Caco-2 (cell line): ENCODE measurements at regions not wholly inside any gene's neighbourhood (a gene's known extent, or its start where the extent isn't known, plus 50 kb on each side); places are given as distances from the start of the nearest gene placed in this dataset.

Experiments used
- BruUV-seq: library from RNA; stranded (reverse); fragments of 400-500 nt; replicated peaks from 2 replicates; lab custom pipeline; 2021; lab: Mats Ljungman, UMichigan
- CTCF ChIA-PET: fragments of 300-600 bp; sonication (Branson Sonifier 250); formaldehyde crosslinking; loops from one replicate; lab custom pipeline; 2022; ENCODE audit warnings: antibody characterized with exemption; lab: Charles Lee
- POLR2A ChIA-PET: fragments of 300-600 bp; sonication (Branson Sonifier 250); formaldehyde crosslinking; loops from one replicate; lab custom pipeline; 2022; ENCODE audit warnings: antibody characterized with exemption; lab: Charles Lee
- DNase-seq, 2 experiments: peaks; one replicate each; pipeline versions ENCODE4 v3.0.0 to v3.0.0-alpha.2; 2020 to 2022
- H3K27me3 ChIP-seq: replicated peaks from 2 replicates; pipeline ENCODE4 v1.6.0; 2011; ENCODE audit warnings: low read length; ENCODE audit not compliant: control insufficient read depth, insufficient read depth
- H3K36me3 ChIP-seq: 2 replicates; pipeline ENCODE4 v1.5.1; 2011; ENCODE audit warnings: low read length; ENCODE audit not compliant: control insufficient read depth, insufficient read depth
- H3K4me1 ChIP-seq: fragments of 250-450 bp; sonication (Bioruptor Pico); 2 replicates; pipeline ENCODE4 v1.5.1; 2020; ENCODE audit warnings: mild to moderate bottlenecking
- H3K4me3 ChIP-seq: 2 replicates; pipeline ENCODE4 v1.5.1; 2011; ENCODE audit warnings: low read depth, mild to moderate bottlenecking, control low read depth, low read length
- H3K9me3 ChIP-seq: fragments of 250-450 bp; sonication (Bioruptor Pico); 2 replicates; pipeline ENCODE4 v1.5.1; 2020; ENCODE audit warnings: mild to moderate bottlenecking, moderate library complexity
- H3K27ac Mint-ChIP-seq: one replicate; pipeline ENCODE4 v1.8.0; 2022; ENCODE audit warnings: mixed read lengths; ENCODE audit not compliant: unreplicated experiment
- H3K27me3 Mint-ChIP-seq: one replicate; pipeline ENCODE4 v1.8.0; 2022; ENCODE audit warnings: mixed read lengths; ENCODE audit not compliant: insufficient read depth, unreplicated experiment
- H3K36me3 Mint-ChIP-seq: one replicate; pipeline ENCODE4 v1.8.0; 2022; ENCODE audit warnings: mild to moderate bottlenecking, mixed read lengths; ENCODE audit not compliant: insufficient read depth, unreplicated experiment
- H3K4me1 Mint-ChIP-seq: one replicate; pipeline ENCODE4 v1.8.0; 2022; ENCODE audit warnings: low read depth, mixed read lengths; ENCODE audit not compliant: unreplicated experiment
- H3K4me3 Mint-ChIP-seq: one replicate; pipeline ENCODE4 v1.8.0; 2022; ENCODE audit warnings: mild to moderate bottlenecking, moderate library complexity, mixed read lengths; ENCODE audit not compliant: unreplicated experiment
- H3K9me3 Mint-ChIP-seq: one replicate; pipeline ENCODE4 v1.8.0; 2022; ENCODE audit warnings: mixed read lengths; ENCODE audit not compliant: unreplicated experiment
- intact Hi-C: fragments of 100-400 bp; cut with micrococcal nuclease; formaldehyde crosslinking; loops from one replicate; pipeline ENCODE4 v1.10.0; 2022; ENCODE audit not compliant: unreplicated experiment
- TF ChIP-seq, protein P1 (sequence below), 2 experiments: fragments of 200-600 bp in 1 of 2; IDR thresholded peaks; 1 replicate in 1 of 2; 2 replicates in 1 of 2; pipeline versions ENCODE4 v1.5.1 to v1.8.0; 2011 to 2022; ENCODE audit warnings: antibody characterized with exemption in 1 of 2, control low read depth in 1 of 2, inconsistent platforms in 1 of 2, low read depth in 1 of 2, low read length in 1 of 2, mild to moderate bottlenecking in 1 of 2, moderate library complexity in 1 of 2; ENCODE audit not compliant: insufficient read depth in 1 of 2, severe bottlenecking in 1 of 2, unreplicated experiment in 1 of 2

DNA sequence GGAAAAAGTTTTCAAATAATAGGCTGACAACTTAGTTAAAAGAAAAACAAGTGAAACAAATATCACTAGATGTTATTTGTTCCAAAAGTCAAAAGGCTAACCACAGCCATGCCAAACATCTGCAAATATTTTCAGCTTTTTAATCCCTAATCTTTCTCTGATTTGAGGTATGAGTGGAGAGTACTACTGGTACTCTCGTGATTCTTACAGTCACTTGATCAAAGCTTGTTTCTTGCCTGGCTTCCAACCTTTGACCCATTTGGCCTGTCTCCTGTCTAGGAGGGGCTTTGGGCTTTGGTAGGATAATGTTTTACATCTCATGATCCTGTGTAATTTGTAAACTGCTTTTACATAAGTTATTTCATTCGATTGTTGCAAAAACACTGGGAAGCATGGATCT is 301.8 kb upstream of the SORL1-AS1 start:
- Mint-ChIP-seq H3K4me3 (no peak overlapping the region), H3K27me3 (peaks cover 3% of the 10 kb centered on the region), H3K36me3 (no peaks in the 10 kb centered on the region), H3K9me3 (no peaks in the 10 kb centered on the region), H3K4me1 (no peaks in the 10 kb centered on the region), H3K27ac (no peak overlapping the region)
- no peak for DNase-seq
- no peaks in the 10 kb centered on the region for H3K27me3 ChIP-seq
- ChIA-PET CTCF (no interaction called here), POLR2A (no interaction called here)
- TF ChIP-seq, protein P1, sequence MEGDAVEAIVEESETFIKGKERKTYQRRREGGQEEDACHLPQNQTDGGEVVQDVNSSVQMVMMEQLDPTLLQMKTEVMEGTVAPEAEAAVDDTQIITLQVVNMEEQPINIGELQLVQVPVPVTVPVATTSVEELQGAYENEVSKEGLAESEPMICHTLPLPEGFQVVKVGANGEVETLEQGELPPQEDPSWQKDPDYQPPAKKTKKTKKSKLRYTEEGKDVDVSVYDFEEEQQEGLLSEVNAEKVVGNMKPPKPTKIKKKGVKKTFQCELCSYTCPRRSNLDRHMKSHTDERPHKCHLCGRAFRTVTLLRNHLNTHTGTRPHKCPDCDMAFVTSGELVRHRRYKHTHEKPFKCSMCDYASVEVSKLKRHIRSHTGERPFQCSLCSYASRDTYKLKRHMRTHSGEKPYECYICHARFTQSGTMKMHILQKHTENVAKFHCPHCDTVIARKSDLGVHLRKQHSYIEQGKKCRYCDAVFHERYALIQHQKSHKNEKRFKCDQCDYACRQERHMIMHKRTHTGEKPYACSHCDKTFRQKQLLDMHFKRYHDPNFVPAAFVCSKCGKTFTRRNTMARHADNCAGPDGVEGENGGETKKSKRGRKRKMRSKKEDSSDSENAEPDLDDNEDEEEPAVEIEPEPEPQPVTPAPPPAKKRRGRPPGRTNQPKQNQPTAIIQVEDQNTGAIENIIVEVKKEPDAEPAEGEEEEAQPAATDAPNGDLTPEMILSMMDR (IDR thresholded peaks at IDR 0.05; ENCODE audit: insufficient read depth in 1 of 2, low read depth in 1 of 2, low read length in 1 of 2, severe bottlenecking in 1 of 2, unreplicated experiment in 1 of 2): no peak
- BruUV-seq: no TSS peak
- no peaks in the 10 kb centered on the region for H3K4me1 ChIP-seq
- H3K4me3 ChIP-seq: no peak overlapping the region
- no peaks in the 10 kb centered on the region for H3K9me3 ChIP-seq
- H3K36me3 ChIP-seq: no peaks in the 10 kb centered on the region
- intact Hi-C loops: no loop called here

DNA sequence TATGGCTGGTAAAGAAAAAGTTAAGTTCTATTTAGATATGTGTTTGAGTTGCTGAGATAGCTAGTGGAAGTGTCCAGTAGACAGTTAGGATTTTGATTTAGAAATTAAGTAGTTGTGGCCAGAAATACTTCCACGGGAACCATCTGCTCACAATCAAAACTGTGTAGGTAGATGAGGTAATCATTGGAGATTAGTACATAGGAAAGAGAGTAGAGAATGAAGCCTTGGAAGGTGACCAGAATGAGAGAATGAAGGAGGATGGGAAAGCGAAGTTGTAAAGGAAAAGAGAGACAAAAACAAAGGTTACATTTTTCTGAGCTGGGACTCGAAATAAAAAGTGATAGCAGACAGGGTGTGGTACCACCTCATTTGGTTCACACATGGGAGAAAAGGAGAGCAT is 296.9 kb upstream of the SORL1-AS1 start:
- ChIA-PET POLR2A (no interaction called here), CTCF (interaction anchor here (0.5 kb wide), 1 partner anchor 221 kb away, joined by 7 read pairs; no protein-coding TSS in a partner anchor)
- no peaks in the 10 kb centered on the region for H3K9me3 Mint-ChIP-seq
- no peak overlapping the region for H3K4me3 Mint-ChIP-seq
- TF ChIP-seq, protein P1 (IDR thresholded peaks at IDR 0.05; ENCODE audit: insufficient read depth in 1 of 2, low read depth in 1 of 2, low read length in 1 of 2, severe bottlenecking in 1 of 2, unreplicated experiment in 1 of 2): no peak
- intact Hi-C loops: no loop called here
- no peak for DNase-seq
- no peak overlapping the region for H3K27ac Mint-ChIP-seq
- H3K4me1 Mint-ChIP-seq: no peaks in the 10 kb centered on the region
- Histone ChIP-seq H3K27me3 (no peaks in the 10 kb centered on the region), H3K4me3 (no peak overlapping the region), H3K9me3 (no peaks in the 10 kb centered on the region), H3K4me1 (no peaks in the 10 kb centered on the region), H3K36me3 (no peaks in the 10 kb centered on the region)
- H3K27me3 Mint-ChIP-seq: peaks cover 6% of the 10 kb centered on the region
- no TSS peak for BruUV-seq
- no peaks in the 10 kb centered on the region for H3K36me3 Mint-ChIP-seq

DNA sequence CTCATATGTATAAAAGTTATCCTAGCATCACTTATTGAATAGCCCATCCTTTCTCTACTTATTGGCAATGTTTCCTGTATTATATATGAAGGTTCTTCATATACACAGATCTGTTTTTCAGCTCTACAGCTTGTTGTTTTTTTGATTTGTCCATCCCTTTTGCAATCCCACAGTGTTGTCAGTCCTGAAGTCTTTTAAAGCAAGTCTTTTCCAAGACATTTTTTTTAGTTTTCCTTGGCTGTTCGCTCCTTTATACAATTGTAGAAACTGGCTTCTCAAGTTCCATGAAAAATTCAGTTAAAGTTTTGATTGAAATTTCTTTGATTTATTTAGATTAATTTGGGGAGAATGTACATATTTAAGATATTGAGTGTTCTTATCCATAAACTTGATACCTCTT is 295.3 kb upstream of the SORL1-AS1 start:
- POLR2A ChIA-PET: no interaction called here
- Mint-ChIP-seq H3K27me3 (peaks cover 6% of the 10 kb centered on the region), H3K36me3 (no peaks in the 10 kb centered on the region), H3K4me3 (no peak overlapping the region), H3K27ac (no peak overlapping the region), H3K9me3 (no peaks in the 10 kb centered on the region), H3K4me1 (no peaks in the 10 kb centered on the region)
- intact Hi-C loops: no loop called here
- no TSS peak for BruUV-seq
- CTCF ChIA-PET: no interaction called here
- H3K36me3 ChIP-seq: no peaks in the 10 kb centered on the region
- no peak overlapping the region for H3K4me3 ChIP-seq
- no peaks in the 10 kb centered on the region for H3K27me3 ChIP-seq
- no peaks in the 10 kb centered on the region for H3K9me3 ChIP-seq
- H3K4me1 ChIP-seq: no peaks in the 10 kb centered on the region
- TF ChIP-seq, protein P1 (IDR thresholded peaks at IDR 0.05; ENCODE audit: insufficient read depth in 1 of 2, low read depth in 1 of 2, low read length in 1 of 2, severe bottlenecking in 1 of 2, unreplicated experiment in 1 of 2): no peak
- no peak for DNase-seq
